GM10266 (cell line): ENCODE measurements at regions not wholly inside any gene's neighbourhood (a gene's known extent, or its start where the extent isn't known, plus 50 kb on each side); places are given as distances from the start of the nearest gene placed in this dataset.

Experiments
- DNase-seq: peaks from one replicate; pipeline ENCODE4 v3.0.0; 2012; ENCODE audit errors: extremely low spot score
- TF ChIP-seq, protein P1 (sequence below): IDR thresholded peaks from 2 replicates; pipeline ENCODE4 v1.5.1; 2012; ENCODE audit warnings: mild to moderate bottlenecking, low read depth; ENCODE audit not compliant: control insufficient read depth, insufficient read depth; ENCODE audit errors: missing control alignments

DNA sequence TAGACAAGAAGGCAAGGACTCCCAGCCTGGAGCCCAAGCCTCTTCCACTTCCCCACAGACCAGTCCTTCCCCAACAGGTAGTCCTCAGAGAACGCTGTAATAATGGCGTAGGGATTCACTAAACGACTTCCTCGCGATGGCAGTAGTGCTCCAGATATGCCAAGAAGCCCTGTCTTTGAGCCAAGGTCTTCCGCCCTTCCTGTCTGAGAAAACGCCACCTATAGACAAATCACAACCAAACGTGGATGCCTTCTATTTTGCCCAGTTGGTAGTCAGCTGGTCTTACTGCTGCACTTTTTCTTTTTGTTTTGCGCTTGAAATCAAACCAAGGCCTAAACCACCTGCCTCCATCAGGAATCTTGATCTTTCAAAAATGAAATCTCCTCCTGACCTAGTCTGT, 203.3 kb downstream of the OR13H1 start:
- no peak for DNase-seq
- TF ChIP-seq, protein P1, sequence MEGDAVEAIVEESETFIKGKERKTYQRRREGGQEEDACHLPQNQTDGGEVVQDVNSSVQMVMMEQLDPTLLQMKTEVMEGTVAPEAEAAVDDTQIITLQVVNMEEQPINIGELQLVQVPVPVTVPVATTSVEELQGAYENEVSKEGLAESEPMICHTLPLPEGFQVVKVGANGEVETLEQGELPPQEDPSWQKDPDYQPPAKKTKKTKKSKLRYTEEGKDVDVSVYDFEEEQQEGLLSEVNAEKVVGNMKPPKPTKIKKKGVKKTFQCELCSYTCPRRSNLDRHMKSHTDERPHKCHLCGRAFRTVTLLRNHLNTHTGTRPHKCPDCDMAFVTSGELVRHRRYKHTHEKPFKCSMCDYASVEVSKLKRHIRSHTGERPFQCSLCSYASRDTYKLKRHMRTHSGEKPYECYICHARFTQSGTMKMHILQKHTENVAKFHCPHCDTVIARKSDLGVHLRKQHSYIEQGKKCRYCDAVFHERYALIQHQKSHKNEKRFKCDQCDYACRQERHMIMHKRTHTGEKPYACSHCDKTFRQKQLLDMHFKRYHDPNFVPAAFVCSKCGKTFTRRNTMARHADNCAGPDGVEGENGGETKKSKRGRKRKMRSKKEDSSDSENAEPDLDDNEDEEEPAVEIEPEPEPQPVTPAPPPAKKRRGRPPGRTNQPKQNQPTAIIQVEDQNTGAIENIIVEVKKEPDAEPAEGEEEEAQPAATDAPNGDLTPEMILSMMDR = no peak

DNA sequence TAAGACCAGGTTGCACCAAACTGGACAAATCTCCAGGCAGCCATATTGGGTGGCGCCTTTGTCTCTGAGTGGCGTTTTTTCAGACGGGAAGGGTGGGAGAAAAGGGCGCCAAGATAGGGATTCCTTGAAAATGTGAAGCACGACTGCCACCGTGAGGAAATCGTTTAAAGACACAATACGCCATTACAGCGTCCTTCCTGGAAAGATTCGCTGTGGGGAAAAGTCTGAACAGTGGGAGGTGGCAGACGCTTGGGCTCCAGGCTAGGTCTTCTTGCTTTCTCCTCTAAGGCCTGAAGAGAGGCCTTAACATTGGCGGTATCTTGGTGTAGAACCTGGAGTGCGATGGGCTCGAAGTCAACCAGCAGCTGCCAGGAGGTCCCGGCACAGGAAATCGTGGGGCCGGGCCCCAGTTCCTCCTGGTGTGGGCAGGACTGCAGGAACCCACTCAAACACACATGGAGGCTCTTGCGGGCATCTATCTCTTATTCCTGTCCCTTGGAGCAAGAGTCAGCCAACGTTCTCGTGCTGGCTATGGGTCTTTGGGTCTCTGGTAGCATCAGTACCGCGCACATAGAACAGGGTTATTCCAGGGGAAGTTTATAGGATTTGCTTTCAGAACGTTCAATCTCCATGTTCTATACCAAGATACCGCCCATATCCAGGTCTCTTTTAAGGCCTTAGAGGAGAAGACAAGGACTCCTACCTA, 208.8 kb downstream of the OR13H1 start:
- no peak for DNase-seq
- TF ChIP-seq, protein P1 = no peak

DNA sequence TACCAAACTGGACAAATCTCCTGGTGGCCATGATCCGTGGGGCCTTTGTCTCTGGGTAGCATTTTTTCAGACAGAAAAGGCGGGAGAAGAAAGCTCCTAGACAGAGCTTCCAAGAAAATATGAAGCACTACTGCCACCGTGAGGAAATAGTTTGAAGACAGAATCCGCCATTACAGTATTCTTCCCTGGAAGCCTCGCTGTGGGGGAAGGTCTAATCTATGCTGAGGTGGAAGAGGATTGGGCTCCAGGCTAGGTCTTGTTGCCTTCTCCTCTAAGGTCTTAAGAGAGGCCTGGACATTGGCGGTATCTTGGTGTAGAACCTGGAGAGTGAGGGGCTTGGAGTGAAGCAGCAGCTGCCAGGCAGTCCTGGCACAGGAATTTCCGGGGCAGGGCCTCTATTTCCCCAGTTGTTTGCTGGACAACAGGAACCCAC, 218.9 kb downstream of the OR13H1 start:
- no peak for DNase-seq
- TF ChIP-seq, protein P1 = no peak

DNA sequence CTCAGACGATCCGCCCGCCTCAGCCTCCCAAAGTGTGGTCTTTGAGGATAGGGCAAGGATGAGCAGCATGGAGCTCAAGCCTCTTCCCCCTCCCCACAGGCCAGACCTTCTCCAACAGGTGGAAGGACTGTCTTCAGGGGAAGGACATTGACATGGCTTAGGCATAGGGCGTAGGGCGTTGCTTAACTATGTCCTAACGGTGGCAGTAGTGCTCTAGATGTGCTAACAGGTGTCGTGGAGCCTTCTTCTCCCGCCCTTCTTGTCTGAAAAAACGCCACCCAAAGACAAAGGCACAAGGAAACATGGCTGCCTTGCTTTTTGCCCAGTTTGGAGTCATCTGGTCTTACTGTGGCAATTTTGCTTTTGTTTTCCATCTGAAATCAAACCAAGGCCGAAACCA, 219.8 kb downstream of the OR13H1 start:
- DNase-seq = no peak
- TF ChIP-seq, protein P1 = no peak

DNA sequence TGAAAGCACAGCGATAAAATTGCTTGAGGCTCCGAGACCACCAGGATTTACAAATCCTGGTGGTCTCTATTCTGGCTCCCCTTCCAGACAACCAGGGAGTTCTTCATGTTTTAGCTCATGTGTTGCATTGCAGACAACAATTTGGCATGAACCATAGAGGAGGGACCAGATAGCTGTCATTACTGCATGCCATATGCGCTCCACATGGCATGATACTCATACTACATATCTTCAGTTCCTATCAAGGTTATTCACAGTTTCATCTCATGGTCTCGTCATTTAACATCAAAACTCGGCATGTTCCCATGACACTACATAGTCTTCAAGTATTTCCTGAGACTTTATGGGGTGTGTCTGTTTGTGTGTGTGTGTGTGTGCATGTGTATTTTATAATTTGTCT, 220.3 kb downstream of the OR13H1 start:
- DNase-seq = no peak

DNA sequence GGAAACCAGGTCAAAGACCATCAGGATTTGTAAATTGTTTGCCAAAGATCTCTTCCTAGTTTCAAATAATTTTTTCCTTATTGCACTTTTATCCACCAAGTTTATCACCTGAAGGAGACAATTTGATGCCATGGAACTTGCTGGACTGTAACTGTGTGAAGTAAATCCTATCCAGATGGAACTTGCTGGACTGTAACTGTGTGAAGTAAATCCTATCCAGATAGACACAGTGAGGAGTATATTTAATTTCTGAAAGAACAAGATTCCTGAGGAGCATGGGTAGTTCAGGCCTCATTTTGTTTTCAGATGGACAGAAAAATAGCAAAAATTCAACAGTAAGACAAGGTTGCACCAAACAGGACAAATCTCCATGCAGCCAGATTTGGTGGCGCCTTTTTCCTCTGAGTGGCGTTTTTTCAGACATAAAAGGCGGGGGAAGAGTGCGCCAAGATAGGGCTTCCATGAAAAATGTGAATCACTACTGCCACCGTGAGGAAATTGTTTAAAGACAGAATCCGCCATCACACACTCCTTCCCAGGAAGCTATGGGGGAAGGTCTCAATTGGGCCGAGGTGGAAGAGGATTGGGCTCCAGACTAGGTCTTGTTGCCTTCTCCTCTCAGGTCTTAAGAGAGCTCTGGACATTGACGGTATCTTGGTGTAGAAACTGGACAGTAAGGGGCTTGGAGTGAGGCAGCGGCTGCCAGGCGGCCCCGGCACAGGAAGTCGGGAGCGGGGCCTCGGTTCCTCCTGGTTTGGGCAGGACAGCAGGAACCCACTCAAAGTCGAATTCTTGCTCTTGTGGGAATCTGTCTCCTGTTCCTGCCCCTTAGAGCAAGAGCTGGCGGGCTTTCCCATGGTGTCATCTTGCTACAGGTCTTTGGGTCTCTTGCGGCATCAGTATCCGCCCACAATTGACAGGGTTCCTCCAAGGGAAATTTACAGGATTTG, 234.7 kb downstream of the OR13H1 start:
- DNase-seq = no peak
- TF ChIP-seq, protein P1 = no peak

More for the DNA sequence above, 220.3 kb downstream of the OR13H1 start:
- TF ChIP-seq, protein P1 = no peak
